SHP77 treated with DMSO at 0.1 percent for 48 hours (cell line): ENCODE measurements at regions not wholly inside any gene's neighbourhood (a gene's known extent, or its start where the extent isn't known, plus 50 kb on each side); places are given as distances from the start of the nearest gene placed in this dataset.
A peak's percentile ranks its signal among the peaks of the same experiment; 100 is the strongest.
"Not testable (repeated sequence)": the region's sequence is repeated elsewhere in the genome, so short reads cannot be mapped to it uniquely, and the experiment has no call there.

ENCODE experiments used
- DNase-seq: peaks from one replicate; lab custom pipeline; 2025; lab: John Stamatoyannopoulos, UW

- no peak for DNase-seq
Measured at GRCh38 chr15:24733659-24734058, 58.1 kb downstream of the NPAP1 start.

- no peak for DNase-seq
Measured at GRCh38 chr15:24734396-24734795, 58.8 kb downstream of the NPAP1 start.

- DNase-seq, result no peak
Measured at GRCh38 chr15:24745290-24745689, 69.7 kb downstream of the NPAP1 start.

- no peak for DNase-seq
Measured at GRCh38 chr15:24746094-24746493, 70.5 kb downstream of the NPAP1 start.

GRCh38 chr15:24747376-24747775 lies 71.8 kb downstream of the NPAP1 start:
- DNase-seq, result no peak

- DNase-seq, result no peak
Measured at GRCh38 chr15:24748812-24749439, 73.4 kb downstream of the NPAP1 start.

- DNase-seq, result no peak
Measured at GRCh38 chr15:24752354-24752753, 76.8 kb downstream of the NPAP1 start.

- no peak for DNase-seq
Measured at GRCh38 chr15:24756101-24756500, 80.5 kb downstream of the NPAP1 start.

- DNase-seq, result no peak
Measured at GRCh38 chr15:24760066-24760465, 84.5 kb downstream of the NPAP1 start.

- DNase-seq, result no peak
Measured at GRCh38 chr15:24761704-24762302, 86.2 kb downstream of the NPAP1 start.

GRCh38 chr15:24763891-24764290 lies 88.3 kb downstream of the NPAP1 start:
- no peak for DNase-seq

GRCh38 chr15:24764375-24765171 lies 89.0 kb downstream of the NPAP1 start:
- no peak for DNase-seq

GRCh38 chr15:24766511-24767133 lies 91.0 kb downstream of the NPAP1 start:
- DNase-seq, result no peak

- DNase-seq, result no peak
Measured at GRCh38 chr15:24772266-24772665, 96.7 kb downstream of the NPAP1 start.

- DNase-seq, result peak; percentile 76
Measured at GRCh38 chr15:24772686-24773373, 97.3 kb downstream of the NPAP1 start.

GRCh38 chr15:24777307-24777706 lies 101.7 kb downstream of the NPAP1 start:
- DNase-seq, result no peak

GRCh38 chr15:24784506-24784905 lies 108.9 kb downstream of the NPAP1 start:
- no peak for DNase-seq

- no peak for DNase-seq
Measured at GRCh38 chr15:24786347-24786746, 110.8 kb downstream of the NPAP1 start.

GRCh38 chr15:24802624-24803023 lies 127.0 kb downstream of the NPAP1 start:
- not testable (repeated sequence) for DNase-seq

- DNase-seq, result no peak
Measured at GRCh38 chr15:24819680-24820079, 135.1 kb upstream of the SNRPN start.

GRCh38 chr15:24823473-24823872 lies 131.3 kb upstream of the SNRPN start:
- no peak for DNase-seq

- DNase-seq, result no peak
Measured at GRCh38 chr15:24832282-24832681, 122.5 kb upstream of the SNRPN start.
